Stomach (tissue), 4 donors: ENCODE measurements at regions not wholly inside any gene's neighbourhood (a gene's known extent, or its start where the extent isn't known, plus 50 kb on each side); places are given as distances from the start of the nearest gene placed in this dataset.

Experiments
- CTCF ChIP-seq, 7 experiments: fragments of 450-650 bp in 4 of 7; fragments of 200-600 bp in 3 of 7; sonication (generic) in 3 of 7; IDR thresholded peaks; one replicate each; pipeline ENCODE4 v1.5.1; 2016 to 2019; ENCODE audit warnings: antibody characterized with exemption in 7 of 7, control low read depth in 2 of 7, mild to moderate bottlenecking in 1 of 7
- POLR2A ChIP-seq, 4 donors: fragments of 450-650 bp; IDR thresholded peaks; one replicate each; pipeline ENCODE4 v1.6.1; 2016; ENCODE audit warnings: antibody characterized with exemption in 4 of 4, control low read depth in 2 of 4, mild to moderate bottlenecking in 1 of 4, moderate library complexity in 1 of 4
- POLR2AphosphoS5 ChIP-seq, 3 donors: sonication (generic); formaldehyde crosslinking; IDR thresholded peaks; one replicate each; pipeline ENCODE4 v1.6.1; 2016; ENCODE audit warnings: antibody characterized with exemption in 3 of 3

- TF ChIP-seq CTCF (IDR thresholded peaks at IDR 0.05) (no peak), POLR2A (IDR thresholded peaks at IDR 0.05) (no peak), POLR2AphosphoS5 (IDR thresholded peaks at IDR 0.05) (no peak)
Measured at GRCh38 chr12:28086521-28087155, 103.6 kb upstream of the CCDC91 start.
